SK-N-SH (cell line): ENCODE measurements at regions not wholly inside any gene's neighbourhood (a gene's known extent, or its start where the extent isn't known, plus 50 kb on each side); places are given as distances from the start of the nearest gene placed in this dataset.

Source experiments
- FOXM1 ChIP-seq: IDR thresholded peaks from 2 replicates; pipeline ENCODE4 v1.4.0; 2012; ENCODE audit warnings: low read depth, mild to moderate bottlenecking
- GATA2 ChIP-seq: sonication (generic); formaldehyde crosslinking; IDR thresholded peaks from 2 replicates; pipeline ENCODE4 v1.5.0; 2020; ENCODE audit warnings: mild to moderate bottlenecking, missing genetic modification reagents
- POLR2AphosphoS5 ChIP-seq: IDR thresholded peaks from 2 replicates; pipeline ENCODE4 v1.6.1; 2012; ENCODE audit warnings: low read depth, low read length
- RFX5 ChIP-seq: IDR thresholded peaks from 2 replicates; pipeline ENCODE4 v1.6.1; 2012; ENCODE audit warnings: mild to moderate bottlenecking, improper control_type of control experiment, low read length

DNA sequence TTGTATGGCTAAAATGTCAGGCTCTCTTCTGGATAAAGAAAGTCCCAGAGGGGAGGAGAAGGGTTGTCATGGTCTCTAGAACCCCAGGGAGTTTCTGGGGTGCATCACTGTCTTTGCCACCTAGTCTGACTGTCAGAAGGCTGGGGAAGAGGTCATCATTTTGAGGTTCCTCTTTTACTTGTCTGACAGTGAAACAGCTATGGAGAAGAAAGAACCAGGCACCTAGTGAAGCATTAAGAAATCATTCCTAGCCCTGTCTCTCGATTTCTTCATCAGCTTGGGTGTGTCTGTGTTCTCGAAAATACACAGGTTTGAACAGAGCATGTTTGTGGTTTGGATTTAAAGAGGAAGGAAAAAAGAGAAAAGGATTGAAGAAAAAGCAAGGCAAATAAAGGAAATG is 158.7 kb upstream of the LRIG3 start:
- TF ChIP-seq GATA2 (CRISPR knock-in tag) (no peak), RFX5 (no peak), POLR2AphosphoS5 (no peak), FOXM1 (no peak)
